GM12878 (cell line): ENCODE measurements at regions not wholly inside any gene's neighbourhood (a gene's known extent, or its start where the extent isn't known, plus 50 kb on each side); places are given as distances from the start of the nearest gene placed in this dataset.

Source experiments
- BCL11A ChIP-seq: IDR thresholded peaks from 2 replicates; pipeline ENCODE4 v1.6.1; 2011; ENCODE audit warnings: low read depth, low read length
- BHLHE40 ChIP-seq, 2 experiments: fragments of 450-650 bp in 1 of 2; IDR thresholded peaks; 2 replicates each; pipeline ENCODE4 v1.6.1; 2011 to 2017; ENCODE audit warnings: low read depth in 2 of 2, borderline replicate concordance in 1 of 2, improper control_type of control experiment in 1 of 2, low read length in 1 of 2, mild to moderate bottlenecking in 1 of 2
- CBX5 ChIP-seq: sonication (generic); IDR thresholded peaks from 2 replicates; pipeline ENCODE4 v1.6.1; 2016; ENCODE audit warnings: low read depth, moderate library complexity, mild to moderate bottlenecking, inconsistent platforms
- CEBPB ChIP-seq, 2 experiments: fragments of 150-350 bp in 1 of 2; IDR thresholded peaks; 2 replicates each; pipeline ENCODE4 v1.6.1; 2012 to 2014; ENCODE audit warnings: low read depth in 2 of 2, low read length in 2 of 2, borderline replicate concordance in 1 of 2, inconsistent platforms in 1 of 2
- CHD2 ChIP-seq: IDR thresholded peaks from 2 replicates; pipeline ENCODE4 v1.6.1; 2011; ENCODE audit warnings: low read depth, low read length, improper control_type of control experiment, borderline replicate concordance
- GABPA ChIP-seq: IDR thresholded peaks from 2 replicates; pipeline ENCODE4 v1.6.1; 2014; ENCODE audit warnings: antibody characterized with exemption, low read depth, mild to moderate bottlenecking, inconsistent platforms
- NFXL1 ChIP-seq: fragments of 450-650 bp; IDR thresholded peaks from 2 replicates; pipeline ENCODE4 v1.6.1; 2017; ENCODE audit warnings: antibody characterized with exemption, mild to moderate bottlenecking, borderline replicate concordance
- POLR2AphosphoS2 ChIP-seq: IDR thresholded peaks from 2 replicates; pipeline ENCODE4 v1.6.1; 2011; ENCODE audit warnings: low read depth, mild to moderate bottlenecking, low read length, improper control_type of control experiment, moderate library complexity
- POU2F2 ChIP-seq: IDR thresholded peaks from 3 replicates; pipeline ENCODE4 v1.6.1; 2011; ENCODE audit warnings: low read depth, mild to moderate bottlenecking, low read length, borderline replicate concordance
- RBBP5 ChIP-seq: fragments of 200-600 bp; sonication (generic); conservative IDR thresholded peaks from 2 replicates; pipeline ENCODE4 v1.6.1; 2016
- RUNX3 ChIP-seq: IDR thresholded peaks from 2 replicates; pipeline ENCODE4 v1.6.1; 2012; ENCODE audit warnings: low read length, inconsistent platforms
- SMAD1 ChIP-seq: fragments of 450-650 bp; IDR thresholded peaks from 2 replicates; pipeline ENCODE4 v1.6.1; 2018; ENCODE audit warnings: mild to moderate bottlenecking, low read depth; ENCODE audit not compliant: partially characterized antibody
- SREBF1 ChIP-seq: IDR thresholded peaks from 2 replicates; pipeline ENCODE4 v1.6.1; 2012; ENCODE audit warnings: mild to moderate bottlenecking, low read length
- STAT3 ChIP-seq: IDR thresholded peaks from 2 replicates; pipeline ENCODE4 v1.6.1; 2011; ENCODE audit warnings: low read depth, low read length, improper control_type of control experiment
- TARDBP ChIP-seq: IDR thresholded peaks from 2 replicates; pipeline ENCODE4 v1.6.1; 2016; ENCODE audit warnings: borderline replicate concordance
- YY1 ChIP-seq: IDR thresholded peaks from 2 replicates; pipeline ENCODE4 v1.6.1; 2011; ENCODE audit warnings: low read depth, mild to moderate bottlenecking, low read length
- ZNF217 ChIP-seq: fragments of 450-650 bp; IDR thresholded peaks from 2 replicates; pipeline ENCODE4 v1.6.1; 2017; ENCODE audit warnings: antibody characterized with exemption, mild to moderate bottlenecking
- TF ChIP-seq, protein P1 (sequence below): fragments of 450-650 bp; IDR thresholded peaks from 2 replicates; pipeline ENCODE4 v1.6.1; 2017; ENCODE audit warnings: mild to moderate bottlenecking, moderate library complexity
- TF ChIP-seq, protein P2 (sequence below): IDR thresholded peaks from 2 replicates; pipeline ENCODE4 v1.6.1; 2012; ENCODE audit warnings: low read depth, low read length, improper control_type of control experiment
- TF ChIP-seq, protein P3 (sequence below): IDR thresholded peaks from 2 replicates; pipeline ENCODE4 v1.6.1; 2011; ENCODE audit warnings: low read depth, low read length, improper control_type of control experiment, borderline replicate concordance
- TF ChIP-seq, protein P4 (sequence below), 3 experiments: IDR thresholded peaks in 2 of 3; conservative IDR thresholded peaks in 1 of 3; 2 replicates each; pipeline ENCODE4 v1.5.1; 2011; ENCODE audit warnings: low read depth in 3 of 3, low read length in 3 of 3, mild to moderate bottlenecking in 3 of 3, control low read depth in 2 of 3, moderate library complexity in 2 of 3, inconsistent platforms in 1 of 3, mixed read lengths in 1 of 3; ENCODE audit not compliant: control insufficient read depth in 2 of 3, insufficient read depth in 1 of 3; ENCODE audit errors: extremely low read depth in 1 of 3

DNA sequence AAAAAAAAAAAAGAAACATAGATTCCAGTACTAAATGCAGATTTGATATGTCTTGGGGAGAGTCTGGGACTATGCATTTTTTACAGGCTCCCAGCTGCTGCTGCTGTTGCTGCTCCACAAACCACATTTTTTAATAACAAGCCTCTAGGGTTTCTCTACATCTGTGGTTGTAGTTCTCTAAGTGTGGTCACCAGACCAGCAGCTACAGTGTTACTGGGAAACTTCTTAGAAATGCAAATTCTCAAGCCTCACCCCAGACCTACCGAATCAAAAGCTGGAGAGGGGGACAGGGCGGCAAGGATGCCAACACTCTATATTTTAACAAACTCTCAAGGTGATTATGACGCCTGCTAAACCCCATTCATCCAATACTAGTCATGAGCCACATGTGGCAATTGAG lies 293.4 kb upstream of the PTGER4 start (continued):
- TF ChIP-seq SMAD1 (no peak), BCL11A (peak; percentile 41; the same call in 1 of the 2 replicates), BHLHE40 (IDR thresholded peaks at IDR 0.05; ENCODE audit: borderline replicate concordance in 1 of 2, low read depth in 2 of 2, low read length in 1 of 2) (peak; percentile 68 to 77), CEBPB (IDR thresholded peaks at IDR 0.05; ENCODE audit: borderline replicate concordance in 1 of 2, low read depth in 2 of 2, low read length in 2 of 2) (no peak), RBBP5 (no peak), NFXL1 (no peak), POU2F2 (peak; percentile 72; the same call in 2 of the 3 replicates), POLR2AphosphoS2 (no peak), SREBF1 (no peak), CBX5 (no peak), RUNX3 (peak; percentile 76), STAT3 (no peak), GABPA (no peak), YY1 (no peak), ZNF217 (no peak; the same call in 1 of the 2 replicates), TARDBP (no peak), CHD2 (no peak)
- TF ChIP-seq, protein P1, sequence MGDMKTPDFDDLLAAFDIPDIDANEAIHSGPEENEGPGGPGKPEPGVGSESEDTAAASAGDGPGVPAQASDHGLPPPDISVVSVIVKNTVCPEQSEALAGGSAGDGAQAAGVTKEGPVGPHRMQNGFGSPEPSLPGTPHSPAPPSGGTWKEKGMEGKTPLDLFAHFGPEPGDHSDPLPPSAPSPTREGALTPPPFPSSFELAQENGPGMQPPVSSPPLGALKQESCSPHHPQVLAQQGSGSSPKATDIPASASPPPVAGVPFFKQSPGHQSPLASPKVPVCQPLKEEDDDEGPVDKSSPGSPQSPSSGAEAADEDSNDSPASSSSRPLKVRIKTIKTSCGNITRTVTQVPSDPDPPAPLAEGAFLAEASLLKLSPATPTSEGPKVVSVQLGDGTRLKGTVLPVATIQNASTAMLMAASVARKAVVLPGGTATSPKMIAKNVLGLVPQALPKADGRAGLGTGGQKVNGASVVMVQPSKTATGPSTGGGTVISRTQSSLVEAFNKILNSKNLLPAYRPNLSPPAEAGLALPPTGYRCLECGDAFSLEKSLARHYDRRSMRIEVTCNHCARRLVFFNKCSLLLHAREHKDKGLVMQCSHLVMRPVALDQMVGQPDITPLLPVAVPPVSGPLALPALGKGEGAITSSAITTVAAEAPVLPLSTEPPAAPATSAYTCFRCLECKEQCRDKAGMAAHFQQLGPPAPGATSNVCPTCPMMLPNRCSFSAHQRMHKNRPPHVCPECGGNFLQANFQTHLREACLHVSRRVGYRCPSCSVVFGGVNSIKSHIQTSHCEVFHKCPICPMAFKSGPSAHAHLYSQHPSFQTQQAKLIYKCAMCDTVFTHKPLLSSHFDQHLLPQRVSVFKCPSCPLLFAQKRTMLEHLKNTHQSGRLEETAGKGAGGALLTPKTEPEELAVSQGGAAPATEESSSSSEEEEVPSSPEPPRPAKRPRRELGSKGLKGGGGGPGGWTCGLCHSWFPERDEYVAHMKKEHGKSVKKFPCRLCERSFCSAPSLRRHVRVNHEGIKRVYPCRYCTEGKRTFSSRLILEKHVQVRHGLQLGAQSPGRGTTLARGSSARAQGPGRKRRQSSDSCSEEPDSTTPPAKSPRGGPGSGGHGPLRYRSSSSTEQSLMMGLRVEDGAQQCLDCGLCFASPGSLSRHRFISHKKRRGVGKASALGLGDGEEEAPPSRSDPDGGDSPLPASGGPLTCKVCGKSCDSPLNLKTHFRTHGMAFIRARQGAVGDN: no peak
- TF ChIP-seq, protein P2, sequence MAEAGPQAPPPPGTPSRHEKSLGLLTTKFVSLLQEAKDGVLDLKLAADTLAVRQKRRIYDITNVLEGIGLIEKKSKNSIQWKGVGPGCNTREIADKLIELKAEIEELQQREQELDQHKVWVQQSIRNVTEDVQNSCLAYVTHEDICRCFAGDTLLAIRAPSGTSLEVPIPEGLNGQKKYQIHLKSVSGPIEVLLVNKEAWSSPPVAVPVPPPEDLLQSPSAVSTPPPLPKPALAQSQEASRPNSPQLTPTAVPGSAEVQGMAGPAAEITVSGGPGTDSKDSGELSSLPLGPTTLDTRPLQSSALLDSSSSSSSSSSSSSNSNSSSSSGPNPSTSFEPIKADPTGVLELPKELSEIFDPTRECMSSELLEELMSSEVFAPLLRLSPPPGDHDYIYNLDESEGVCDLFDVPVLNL: no peak
- TF ChIP-seq, protein P3, sequence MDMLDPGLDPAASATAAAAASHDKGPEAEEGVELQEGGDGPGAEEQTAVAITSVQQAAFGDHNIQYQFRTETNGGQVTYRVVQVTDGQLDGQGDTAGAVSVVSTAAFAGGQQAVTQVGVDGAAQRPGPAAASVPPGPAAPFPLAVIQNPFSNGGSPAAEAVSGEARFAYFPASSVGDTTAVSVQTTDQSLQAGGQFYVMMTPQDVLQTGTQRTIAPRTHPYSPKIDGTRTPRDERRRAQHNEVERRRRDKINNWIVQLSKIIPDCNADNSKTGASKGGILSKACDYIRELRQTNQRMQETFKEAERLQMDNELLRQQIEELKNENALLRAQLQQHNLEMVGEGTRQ: no peak
- TF ChIP-seq, protein P4, sequence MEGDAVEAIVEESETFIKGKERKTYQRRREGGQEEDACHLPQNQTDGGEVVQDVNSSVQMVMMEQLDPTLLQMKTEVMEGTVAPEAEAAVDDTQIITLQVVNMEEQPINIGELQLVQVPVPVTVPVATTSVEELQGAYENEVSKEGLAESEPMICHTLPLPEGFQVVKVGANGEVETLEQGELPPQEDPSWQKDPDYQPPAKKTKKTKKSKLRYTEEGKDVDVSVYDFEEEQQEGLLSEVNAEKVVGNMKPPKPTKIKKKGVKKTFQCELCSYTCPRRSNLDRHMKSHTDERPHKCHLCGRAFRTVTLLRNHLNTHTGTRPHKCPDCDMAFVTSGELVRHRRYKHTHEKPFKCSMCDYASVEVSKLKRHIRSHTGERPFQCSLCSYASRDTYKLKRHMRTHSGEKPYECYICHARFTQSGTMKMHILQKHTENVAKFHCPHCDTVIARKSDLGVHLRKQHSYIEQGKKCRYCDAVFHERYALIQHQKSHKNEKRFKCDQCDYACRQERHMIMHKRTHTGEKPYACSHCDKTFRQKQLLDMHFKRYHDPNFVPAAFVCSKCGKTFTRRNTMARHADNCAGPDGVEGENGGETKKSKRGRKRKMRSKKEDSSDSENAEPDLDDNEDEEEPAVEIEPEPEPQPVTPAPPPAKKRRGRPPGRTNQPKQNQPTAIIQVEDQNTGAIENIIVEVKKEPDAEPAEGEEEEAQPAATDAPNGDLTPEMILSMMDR (IDR thresholded peaks at IDR 0.05 in 2 of 3, conservative IDR thresholded peaks at IDR 0.05 in 1 of 3; ENCODE audit: control insufficient read depth in 2 of 3, extremely low read depth in 1 of 3, insufficient read depth in 1 of 3, low read depth in 3 of 3, low read length in 3 of 3): no peak
